ENCODE measurements at regions not wholly inside any gene's neighbourhood (a gene's known extent, or its start where the extent isn't known, plus 50 kb on each side); places are given as distances from the start of the nearest gene placed in this dataset.

DNA sequence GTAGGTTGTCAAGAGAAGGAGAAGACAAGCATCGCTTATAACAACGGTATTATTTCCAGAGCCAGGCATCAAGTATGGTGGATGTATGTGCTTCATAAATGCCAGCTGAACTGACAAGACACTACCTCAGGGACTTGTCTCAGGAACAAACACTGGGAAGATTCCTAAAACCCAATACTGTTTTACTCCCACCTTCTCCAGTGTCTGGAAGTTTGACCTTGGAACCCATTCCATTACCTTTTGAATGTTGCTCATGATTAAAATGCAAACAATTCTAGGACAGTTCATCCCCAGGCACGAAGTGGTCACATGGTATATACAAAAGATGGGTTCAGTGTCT is 300.1 kb downstream of the ADGB start:
- H3K9ac ChIP-seq (ENCODE audit: control insufficient read depth, insufficient read depth, low read length) = no peak overlapping the region
- in situ Hi-C loops (cut with MboI) = no loop called here
- ChIA-PET CTCF (no interaction called here), POLR2A (no interaction called here), SMC1A (ENCODE audit: uncharacterized antibody, unreplicated experiment) (no interaction called here), RAD21 (ENCODE audit: unreplicated experiment) (no interaction called here)
- intact Hi-C loops (cut with micrococcal nuclease; ENCODE audit: unreplicated experiment) = no loop called here
- BruUV-seq (replicated peaks) = no TSS peak
- no peaks in the 10 kb centered on the region for H3K36me3 ChIP-seq (ENCODE audit: control insufficient read depth in 2 of 2, insufficient read depth in 2 of 2, low read length in 1 of 2)
- 38% methylated on average over 3 of the region's 3 CpGs for WGBS (ENCODE audit: insufficient coverage, insufficient replicate concordance, low lambda C conversion rate, missing lambda C conversion rate)
- TF ChIP-seq SPI1 (IDR thresholded peaks at IDR 0.05; ENCODE audit: borderline replicate concordance, insufficient read depth, low read depth, low read length) (no peak), STAT1 (conservative IDR thresholded peaks at IDR 0.05) (no peak), ETV6 (conservative IDR thresholded peaks at IDR 0.05 in 1 of 2, IDR thresholded peaks at IDR 0.05 in 1 of 2; ENCODE audit: borderline replicate concordance in 1 of 2, low read depth in 1 of 2) (no peak), NBN (IDR thresholded peaks at IDR 0.05) (no peak), RELB (IDR thresholded peaks at IDR 0.05; ENCODE audit: low read depth) (no peak), JUND (IDR thresholded peaks at IDR 0.05; ENCODE audit: low read depth, low read length) (no peak)
- H3K4me3 ChIP-seq = no peak overlapping the region
- H3K4me1 ChIP-seq (ENCODE audit: control insufficient read depth, insufficient read depth, low read length) = no peaks in the 10 kb centered on the region
- H4K20me1 ChIP-seq (ENCODE audit: control insufficient read depth, insufficient read depth) = no peaks in the 10 kb centered on the region
- H3K27ac ChIP-seq (ENCODE audit: control insufficient read depth, insufficient read depth) = no peak overlapping the region
- no peaks in the 10 kb centered on the region for H3K79me2 ChIP-seq (ENCODE audit: control insufficient read depth, insufficient read depth, low read length)
- no peaks in the 10 kb centered on the region for H3K9me3 ChIP-seq (replicated peaks; ENCODE audit: control insufficient read depth, insufficient read depth, low read length)
- DNase-seq (ENCODE audit: low read depth, low spot score) (no peak), ATAC-seq (no peak), FAIRE-seq (no peak)
- H3K4me2 ChIP-seq (ENCODE audit: control insufficient read depth, insufficient read depth) = no peak overlapping the region
- no peak overlapping the region for H2AFZ ChIP-seq (ENCODE audit: control insufficient read depth, low read depth, low read length)
- H3K27me3 ChIP-seq (replicated peaks in 1 of 2; ENCODE audit: control insufficient read depth in 2 of 2, insufficient read depth in 2 of 2, low read length in 1 of 2) = no peaks in the 10 kb centered on the region; a peak in 1 of 4 replicates

Data from GM12878 (cell line).